ENCODE measurements at regions not wholly inside any gene's neighbourhood (a gene's known extent, or its start where the extent isn't known, plus 50 kb on each side); places are given as distances from the start of the nearest gene placed in this dataset.

DNA sequence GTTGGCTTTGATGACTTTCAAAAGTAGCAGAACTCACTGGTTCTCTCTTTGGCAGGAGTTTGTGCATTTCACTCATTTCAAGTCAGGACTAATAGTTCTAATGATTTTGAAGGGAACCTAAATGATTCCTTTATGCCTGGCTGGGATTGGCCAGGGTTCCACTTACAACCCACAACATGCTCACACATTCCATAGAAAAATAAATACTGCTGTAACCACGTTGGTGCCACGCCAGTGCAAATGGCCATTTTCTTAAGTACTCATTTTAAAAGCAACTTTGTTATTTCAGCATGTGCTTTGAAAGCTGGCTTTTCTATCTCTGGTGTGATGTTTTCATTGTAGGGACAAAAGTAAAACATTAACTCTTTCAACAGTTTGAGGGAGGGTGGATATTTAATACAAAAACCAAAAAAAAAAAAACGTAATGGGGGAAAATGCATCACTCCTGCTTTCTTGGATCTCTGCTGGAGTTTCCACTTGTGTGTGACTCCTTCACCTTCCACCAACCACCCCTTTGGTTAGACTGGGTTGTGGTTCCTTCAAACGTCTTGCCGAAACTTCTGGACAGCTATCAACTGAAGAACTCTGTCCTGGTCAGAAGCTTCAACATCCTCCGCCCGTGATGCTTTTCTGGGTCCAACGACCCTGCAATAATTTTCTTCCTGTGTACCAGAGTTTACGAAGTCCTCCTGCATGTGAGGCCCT, 300.4 kb upstream of the RUNX1 start:
- DNase-seq = peak; percentile 68

GRCh38 chr21:35348686-35349085, 299.6 kb upstream of the RUNX1 start:
- no peak for DNase-seq

- DNase-seq = peak; percentile 37
These were observed 297.6 kb upstream of the RUNX1 start for GRCh38 chr21:35346697-35347096.

GRCh38 chr21:35345954-35346353, 296.9 kb upstream of the RUNX1 start:
- peak; percentile 25 for DNase-seq

GRCh38 chr21:35344582-35344981, 295.5 kb upstream of the RUNX1 start:
- DNase-seq = no peak

- DNase-seq = no peak
These were observed 294.1 kb upstream of the RUNX1 start for GRCh38 chr21:35343046-35343819.

GRCh38 chr21:35342440-35342839, 293.3 kb upstream of the RUNX1 start:
- no peak for DNase-seq

DNA sequence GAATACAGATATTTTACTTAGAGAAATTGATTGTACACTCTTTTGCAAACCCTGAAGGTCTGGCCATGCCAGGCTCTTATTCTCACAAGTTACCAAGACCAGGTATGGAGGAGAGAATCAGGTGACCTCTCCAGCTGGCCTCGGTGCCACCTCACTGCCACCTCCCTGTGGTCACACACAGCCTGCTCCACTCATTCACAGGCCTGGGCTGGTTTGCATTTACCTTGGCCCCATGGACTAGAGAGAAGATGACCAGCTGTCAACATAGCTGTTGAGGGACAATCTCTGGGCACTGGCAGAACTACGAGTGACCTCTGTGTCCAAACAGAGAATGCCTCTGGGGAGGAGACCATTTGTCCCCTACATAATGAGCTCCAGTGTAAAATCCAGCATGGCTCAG, 291.2 kb upstream of the RUNX1 start:
- DNase-seq = no peak

DNA sequence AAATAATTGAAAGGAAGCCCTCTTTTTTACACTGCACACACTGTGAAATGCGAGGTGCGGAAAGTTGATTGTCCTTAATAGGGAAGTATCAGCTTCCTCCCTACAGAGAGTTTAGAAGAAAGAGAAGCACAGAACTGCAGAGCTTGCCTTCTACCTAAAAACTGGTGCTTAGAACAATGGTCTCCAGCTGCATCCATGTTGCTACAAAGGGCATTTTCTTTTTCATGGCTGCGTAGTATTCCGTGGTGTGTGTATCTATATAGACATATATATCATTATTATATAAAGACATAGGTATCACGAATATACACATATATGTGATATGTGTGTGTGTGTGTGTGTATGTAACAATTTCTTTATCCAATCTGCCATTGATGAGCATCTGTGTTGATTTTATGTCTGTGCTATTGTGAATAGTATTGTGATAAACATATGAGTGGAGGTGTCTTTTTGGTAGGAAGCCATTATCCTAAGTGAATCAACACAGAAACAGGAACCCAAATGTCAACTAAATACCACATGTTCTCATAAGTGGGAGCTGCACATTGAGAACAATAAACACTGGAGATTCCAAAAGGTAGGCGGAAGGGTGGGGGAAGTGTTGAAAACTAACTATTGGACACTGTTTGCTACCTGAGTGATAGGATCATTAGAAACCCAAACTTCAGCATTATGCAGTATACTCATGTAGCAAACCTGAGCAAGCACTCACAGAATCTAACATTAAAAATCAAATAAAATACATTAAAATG, 290.0 kb upstream of the RUNX1 start:
- no peak for DNase-seq

DNA sequence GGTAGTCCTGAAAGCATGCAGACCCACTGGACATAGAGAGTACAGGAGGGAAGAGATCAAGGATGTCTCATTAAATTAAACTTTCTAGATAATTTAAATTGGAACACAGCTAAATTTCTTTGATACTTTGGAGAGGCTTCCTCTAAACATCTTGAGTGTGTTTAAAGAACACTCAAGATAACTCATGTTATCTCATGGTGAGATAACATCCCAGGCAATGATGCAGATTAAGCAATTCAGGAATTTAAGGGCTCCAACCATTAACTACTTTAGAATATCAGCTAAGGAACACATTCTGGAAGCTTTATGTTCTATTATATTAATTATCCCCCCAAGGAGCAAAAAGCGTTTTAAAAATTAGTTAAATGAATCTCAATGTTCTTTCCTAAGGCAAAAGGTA, 289.2 kb upstream of the RUNX1 start:
- no peak for DNase-seq

DNA sequence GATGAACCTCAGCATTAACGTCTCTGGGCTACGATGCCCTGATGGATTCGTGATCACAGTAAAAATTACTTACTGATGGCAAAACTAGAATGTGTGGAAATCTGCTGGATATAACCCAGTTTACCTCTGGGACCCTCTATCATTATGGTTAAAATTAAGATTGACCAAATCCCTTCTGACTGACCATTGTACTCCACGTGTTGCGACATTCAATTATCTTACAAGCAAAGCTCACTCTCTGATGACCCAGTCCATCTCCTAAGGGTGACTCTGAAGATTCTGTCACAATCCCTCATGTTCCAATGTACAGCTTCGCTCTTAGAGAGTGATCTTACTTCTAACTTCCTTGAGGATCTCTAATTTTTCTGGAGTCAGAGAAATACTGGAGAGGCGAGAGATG, 288.5 kb upstream of the RUNX1 start:
- DNase-seq = no peak

- DNase-seq = no peak
These were observed 287.4 kb upstream of the RUNX1 start for GRCh38 chr21:35336534-35336933.

GRCh38 chr21:35335951-35336446, 286.9 kb upstream of the RUNX1 start:
- DNase-seq = no peak

DNA sequence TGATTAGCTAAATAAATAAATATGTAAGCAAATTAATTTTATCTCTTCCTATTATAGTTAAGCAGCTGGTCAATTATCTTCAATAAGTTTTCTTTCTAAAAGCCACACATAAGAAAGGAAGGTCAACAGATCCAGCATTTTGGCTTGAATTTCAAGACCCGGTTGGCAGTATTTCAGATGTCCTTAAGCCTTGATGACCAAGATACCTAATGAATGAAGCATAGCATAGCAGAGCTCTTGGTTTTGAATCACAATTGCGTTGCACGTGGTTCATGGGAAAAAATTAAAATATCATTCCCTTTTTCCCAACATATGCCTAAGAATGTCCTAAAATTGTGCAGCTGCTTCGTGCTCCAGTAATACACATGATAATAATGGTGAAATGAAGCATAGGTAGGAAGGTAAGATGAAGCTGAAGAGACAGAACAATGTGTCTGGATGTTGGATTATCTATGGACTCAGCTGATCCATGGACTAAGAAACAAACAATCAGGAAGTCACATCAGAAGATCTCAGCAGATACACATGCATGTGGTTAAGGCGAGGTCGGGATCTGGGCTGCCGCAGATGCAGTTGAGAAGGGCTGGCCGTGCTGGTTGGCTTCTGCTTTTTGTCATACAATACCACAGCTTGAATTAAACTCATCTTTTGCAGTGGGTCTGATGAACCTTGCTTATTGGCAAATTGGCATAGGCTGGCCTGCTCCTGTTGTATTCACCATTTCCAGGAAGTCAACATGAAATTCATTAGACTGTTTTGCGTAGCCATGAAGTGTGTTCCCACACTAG, 284.9 kb upstream of the RUNX1 start:
- DNase-seq = no peak

- DNase-seq = no peak
These were observed 283.8 kb upstream of the RUNX1 start for GRCh38 chr21:35332841-35333426.

DNA sequence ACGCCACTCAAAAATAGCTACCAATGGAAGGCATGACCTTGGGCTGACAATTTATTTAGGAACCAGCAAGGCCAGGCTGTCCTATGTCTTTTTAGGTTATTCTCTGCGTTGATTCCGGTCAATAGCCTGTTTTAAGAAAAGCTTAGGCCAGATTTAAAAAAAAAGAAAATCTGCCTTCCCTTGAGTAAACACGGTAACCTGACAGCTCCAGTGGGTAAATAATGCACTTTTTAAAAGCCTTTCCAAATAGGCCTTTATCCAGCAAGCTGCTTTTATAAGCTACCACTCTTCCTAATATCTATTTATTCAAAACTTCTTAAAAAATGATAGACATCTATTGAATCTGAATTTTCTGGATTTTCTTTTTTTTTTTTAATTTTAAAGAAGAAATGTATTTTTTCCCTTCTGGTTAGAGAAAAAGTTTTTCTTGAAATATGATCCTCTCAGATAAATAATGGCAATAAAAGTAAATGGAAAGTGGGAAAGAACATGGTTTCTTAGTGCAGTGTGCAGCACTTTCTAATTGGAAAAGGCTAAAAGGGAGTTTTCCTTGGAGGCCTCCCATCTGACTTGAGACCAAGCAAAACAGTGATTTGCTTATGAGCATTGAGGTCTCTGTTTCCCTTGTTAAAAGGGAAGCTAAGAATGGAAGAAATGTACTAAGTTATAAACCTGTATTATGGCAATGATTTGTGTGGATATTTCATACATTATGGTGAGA, 281.0 kb upstream of the RUNX1 start:
- no peak for DNase-seq

DNA sequence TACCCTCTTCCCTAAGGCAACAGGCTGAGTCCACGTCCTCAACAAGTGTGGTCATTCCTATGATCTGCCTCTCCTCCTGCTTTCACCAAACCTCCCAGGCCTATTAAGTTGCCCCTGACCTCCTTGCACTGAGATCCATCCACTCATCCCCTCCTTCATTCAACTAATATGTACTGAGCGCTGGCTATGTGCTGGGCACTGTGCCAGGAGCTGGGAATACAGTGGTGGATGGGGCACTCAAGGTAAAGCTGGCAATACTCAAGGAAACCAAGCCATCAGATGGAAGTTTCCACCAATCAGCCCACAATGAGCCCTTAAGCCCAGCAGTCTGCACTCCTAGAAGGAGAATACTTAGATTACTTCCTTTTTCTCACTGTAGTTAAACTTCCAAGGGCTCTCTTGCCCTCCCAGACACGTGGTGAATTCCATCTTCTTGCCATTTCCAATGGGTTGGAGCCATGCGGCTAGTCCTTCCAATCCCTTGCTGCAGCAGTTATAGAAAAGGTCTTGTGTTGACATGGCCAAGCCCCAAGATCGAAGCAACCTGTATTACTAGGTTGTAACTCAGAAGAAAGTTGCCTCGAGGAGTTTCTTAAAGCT, 279.9 kb upstream of the RUNX1 start:
- no peak for DNase-seq

- no peak for DNase-seq
These were observed 277.6 kb upstream of the RUNX1 start for GRCh38 chr21:35326677-35327076.

DNA sequence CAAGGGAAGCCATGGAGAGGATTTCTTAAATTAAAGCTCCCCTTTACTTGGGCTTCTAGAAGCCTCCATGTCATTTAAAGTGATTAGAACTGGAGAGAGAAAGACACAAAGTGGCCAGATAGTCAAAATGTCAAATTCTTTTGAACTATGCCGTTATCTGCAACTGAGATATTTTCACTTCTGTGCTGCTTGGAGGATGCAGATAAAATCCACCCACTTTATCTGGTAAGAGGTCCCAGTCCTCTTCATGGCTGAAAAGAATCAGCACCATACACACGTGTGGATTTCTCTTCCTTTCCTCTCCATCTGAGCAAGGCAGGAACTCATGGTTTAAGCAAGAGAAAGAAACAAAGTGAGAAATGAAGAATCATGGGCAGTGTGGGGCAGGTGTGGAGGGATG, 276.9 kb upstream of the RUNX1 start:
- DNase-seq = no peak

DNA sequence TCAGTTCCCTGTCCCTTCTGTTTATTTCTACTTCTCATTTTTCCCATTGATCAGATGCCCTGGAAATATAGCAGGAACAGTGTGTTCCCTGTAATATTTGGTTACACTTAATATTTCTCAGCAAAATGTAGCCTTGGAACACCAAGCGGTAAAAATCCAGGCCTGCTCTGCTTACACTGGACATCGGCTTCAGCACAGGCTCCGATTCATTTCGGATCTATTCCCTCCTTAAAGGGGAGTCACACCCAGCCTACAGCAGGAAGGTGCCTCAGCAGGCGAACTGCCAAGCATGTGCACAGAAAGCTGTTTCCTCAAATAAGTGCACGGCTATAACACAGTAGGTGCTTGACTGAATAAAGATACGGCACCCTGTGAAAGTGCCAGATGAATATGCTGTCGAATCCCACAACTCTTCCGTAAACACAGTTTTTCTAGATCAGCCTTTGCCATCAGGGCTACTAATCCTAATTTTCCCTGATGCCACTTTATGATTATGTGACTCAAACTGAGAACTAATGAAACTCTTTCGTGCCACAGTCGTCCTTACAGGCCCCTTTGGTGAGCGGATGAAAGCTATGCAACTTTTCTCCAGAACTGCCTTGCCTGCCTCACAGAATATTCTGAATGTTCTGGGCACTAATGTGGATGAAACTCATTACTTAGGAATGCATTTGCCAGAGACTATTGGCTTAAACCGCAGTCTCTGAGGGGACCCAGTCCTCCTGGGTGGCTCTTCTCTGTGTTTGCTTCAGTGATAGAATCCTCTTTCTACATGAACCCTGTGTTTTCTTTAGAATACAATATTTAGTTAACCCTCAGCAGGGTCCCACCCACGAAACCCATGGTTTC, 275.5 kb upstream of the RUNX1 start:
- DNase-seq = peak; percentile 86

All from fibroblast of upper back skin (primary cell).